ENCODE measurements at regions not wholly inside any gene's neighbourhood (a gene's known extent, or its start where the extent isn't known, plus 50 kb on each side); places are given as distances from the start of the nearest gene placed in this dataset.
"Not testable (repeated sequence)": the region's sequence is repeated elsewhere in the genome, so short reads cannot be mapped to it uniquely, and the experiment has no call there.

GRCh38 chr9:62931484-62931883 is 1741.6 kb downstream of the SPATA31A7 start:
- no CpG with 5 or more reads among the region's 4 CpGs for WGBS, 2 donors
- intact Hi-C loops (cut with DNase I; ENCODE audit: low total_unique reads); DNase-seq (ENCODE audit: low spot score in 2 of 2); H3K4me3 ChIP-seq (ENCODE audit: low read depth, poor library complexity, severe bottlenecking): not testable (repeated sequence)

GRCh38 chr9:62952840-62953239 is 1763.0 kb downstream of the SPATA31A7 start:
- intact Hi-C loops (cut with DNase I; ENCODE audit: low total_unique reads), result not testable (repeated sequence)
- WGBS, 2 donors, result no CpG with 5 or more reads among the region's 2 CpGs

More at GRCh38 chr9:62952840-62953239, 1763.0 kb downstream of the SPATA31A7 start:
- not testable (repeated sequence) for H3K4me3 ChIP-seq (ENCODE audit: low read depth, poor library complexity, severe bottlenecking); DNase-seq (ENCODE audit: low spot score in 2 of 2)
